ENCODE measurements at regions not wholly inside any gene's neighbourhood (a gene's known extent, or its start where the extent isn't known, plus 50 kb on each side); places are given as distances from the start of the nearest gene placed in this dataset.
A peak's percentile ranks its signal among the peaks of the same experiment; 100 is the strongest.

GRCh38 chr13:105121221-105121620 lies 1414.2 kb downstream of the EFNB2 start:
- H3K27me3 Mint-ChIP-seq = peaks cover 7 to 9% of the 10 kb centered on the region in 2 donors
- H3K27ac Mint-ChIP-seq = no peak overlapping the region
- DNase-seq (ENCODE audit: low spot score) (no peak), ATAC-seq (no peak)
- H3K4me3 Mint-ChIP-seq = no peak overlapping the region
- H3K36me3 Mint-ChIP-seq = no peaks in the 10 kb centered on the region
- H3K4me1 Mint-ChIP-seq (ENCODE audit: low read depth in 2 of 2) = no peaks in the 10 kb centered on the region
- H3K9me3 Mint-ChIP-seq = no peaks in the 10 kb centered on the region

GRCh38 chr13:105118426-105118985 lies 1417.0 kb downstream of the EFNB2 start:
- H3K9me3 Mint-ChIP-seq = no peaks in the 10 kb centered on the region
- ATAC-seq (no peak), DNase-seq (ENCODE audit: low spot score) (no peak)
- H3K4me3 Mint-ChIP-seq = no peak overlapping the region
- peaks cover 12 to 15% of the 10 kb centered on the region in 2 donors for H3K27me3 Mint-ChIP-seq
- no peaks in the 10 kb centered on the region for H3K36me3 Mint-ChIP-seq
- H3K27ac Mint-ChIP-seq = no peak overlapping the region
- no peaks in the 10 kb centered on the region for H3K4me1 Mint-ChIP-seq (ENCODE audit: low read depth in 2 of 2)

GRCh38 chr13:105116966-105117365 lies 1418.5 kb downstream of the EFNB2 start:
- H3K4me1 Mint-ChIP-seq (ENCODE audit: low read depth in 2 of 2) = no peaks in the 10 kb centered on the region

GRCh38 chr13:105112561-105112960 lies 1422.9 kb downstream of the EFNB2 start:
- Mint-ChIP-seq H3K4me1 (ENCODE audit: low read depth in 2 of 2) (no peaks in the 10 kb centered on the region), H3K9me3 (no peaks in the 10 kb centered on the region), H3K4me3 (no peak overlapping the region), H3K36me3 (no peaks in the 10 kb centered on the region), H3K27ac (no peak overlapping the region), H3K27me3 (peaks cover 5 to 8% of the 10 kb centered on the region in 2 donors)
- DNase-seq (ENCODE audit: low spot score) (no peak), ATAC-seq (no peak)

More at GRCh38 chr13:105116966-105117365, 1418.5 kb downstream of the EFNB2 start:
- no peaks in the 10 kb centered on the region for H3K36me3 Mint-ChIP-seq
- no peak overlapping the region for H3K27ac Mint-ChIP-seq
- H3K27me3 Mint-ChIP-seq = peaks cover 12 to 15% of the 10 kb centered on the region in 2 donors
- no peak for ATAC-seq
- DNase-seq (ENCODE audit: low spot score) = no peak
- no peaks in the 10 kb centered on the region for H3K9me3 Mint-ChIP-seq
- no peak overlapping the region for H3K4me3 Mint-ChIP-seq

GRCh38 chr13:105107781-105108180 lies 1427.7 kb downstream of the EFNB2 start:
- ATAC-seq (no peak), DNase-seq (ENCODE audit: low spot score) (no peak)
- H3K4me1 Mint-ChIP-seq (ENCODE audit: low read depth in 2 of 2) = no peaks in the 10 kb centered on the region
- no peak overlapping the region for H3K4me3 Mint-ChIP-seq
- no peaks in the 10 kb centered on the region for H3K27me3 Mint-ChIP-seq
- H3K9me3 Mint-ChIP-seq = no peaks in the 10 kb centered on the region
- no peak overlapping the region for H3K27ac Mint-ChIP-seq
- no peaks in the 10 kb centered on the region for H3K36me3 Mint-ChIP-seq

- H3K27me3 Mint-ChIP-seq = no peaks in the 10 kb centered on the region
- no peaks in the 10 kb centered on the region for H3K4me1 Mint-ChIP-seq (ENCODE audit: low read depth in 2 of 2)
- H3K27ac Mint-ChIP-seq = no peak overlapping the region
- ATAC-seq (no peak), DNase-seq (ENCODE audit: low spot score) (no peak)
- no peaks in the 10 kb centered on the region for H3K9me3 Mint-ChIP-seq
- no peaks in the 10 kb centered on the region for H3K36me3 Mint-ChIP-seq
- H3K4me3 Mint-ChIP-seq = no peak overlapping the region
Measured at GRCh38 chr13:105105471-105105870, 1430.0 kb downstream of the EFNB2 start.

- no peak overlapping the region for H3K27ac Mint-ChIP-seq
- peaks cover 0 to 7% of the 10 kb centered on the region in 2 donors for H3K27me3 Mint-ChIP-seq
- DNase-seq (ENCODE audit: low spot score) (no peak), ATAC-seq (no peak)
- H3K4me3 Mint-ChIP-seq = no peak overlapping the region
- H3K36me3 Mint-ChIP-seq = no peaks in the 10 kb centered on the region
- H3K9me3 Mint-ChIP-seq = peaks cover 2% of the 10 kb centered on the region
- no peaks in the 10 kb centered on the region for H3K4me1 Mint-ChIP-seq (ENCODE audit: low read depth in 2 of 2)
Measured at GRCh38 chr13:105097521-105097920, 1437.9 kb downstream of the EFNB2 start.

GRCh38 chr13:105089858-105090643 lies 1445.4 kb downstream of the EFNB2 start:
- Mint-ChIP-seq H3K27ac (no peak overlapping the region), H3K4me3 (no peak overlapping the region), H3K9me3 (peaks cover 2% of the 10 kb centered on the region), H3K4me1 (ENCODE audit: low read depth in 2 of 2) (no peaks in the 10 kb centered on the region), H3K36me3 (no peaks in the 10 kb centered on the region), H3K27me3 (peaks cover 0 to 5% of the 10 kb centered on the region in 2 donors)
- DNase-seq (ENCODE audit: low spot score) (no peak), ATAC-seq (no peak)

GRCh38 chr13:105087945-105088344 lies 1447.5 kb downstream of the EFNB2 start:
- no peak overlapping the region for H3K4me3 Mint-ChIP-seq
- H3K9me3 Mint-ChIP-seq = no peaks in the 10 kb centered on the region
- no peaks in the 10 kb centered on the region for H3K36me3 Mint-ChIP-seq
- no peak for DNase-seq (ENCODE audit: low spot score)
- no peaks in the 10 kb centered on the region for H3K4me1 Mint-ChIP-seq (ENCODE audit: low read depth in 2 of 2)
- H3K27me3 Mint-ChIP-seq = no peaks in the 10 kb centered on the region
- ATAC-seq = no peak
- H3K27ac Mint-ChIP-seq = no peak overlapping the region

- Mint-ChIP-seq H3K36me3 (no peaks in the 10 kb centered on the region), H3K27me3 (no peaks in the 10 kb centered on the region), H3K27ac (no peak overlapping the region), H3K4me1 (ENCODE audit: low read depth in 2 of 2) (no peaks in the 10 kb centered on the region), H3K4me3 (no peak overlapping the region), H3K9me3 (no peaks in the 10 kb centered on the region)
- ATAC-seq (no peak), DNase-seq (ENCODE audit: low spot score) (no peak)
Measured at GRCh38 chr13:105084931-105085330, 1450.5 kb downstream of the EFNB2 start.

- Mint-ChIP-seq H3K36me3 (no peaks in the 10 kb centered on the region), H3K4me1 (ENCODE audit: low read depth in 2 of 2) (no peaks in the 10 kb centered on the region), H3K9me3 (no peaks in the 10 kb centered on the region), H3K27ac (no peak overlapping the region), H3K27me3 (no peaks in the 10 kb centered on the region), H3K4me3 (no peak overlapping the region)
- DNase-seq (ENCODE audit: low spot score) (no peak), ATAC-seq (no peak)
Measured at GRCh38 chr13:105083992-105084391, 1451.5 kb downstream of the EFNB2 start.

GRCh38 chr13:105074755-105075154 lies 1460.7 kb downstream of the EFNB2 start:
- no peak for ATAC-seq

GRCh38 chr13:105073041-105073440 lies 1462.4 kb downstream of the EFNB2 start:
- H3K36me3 Mint-ChIP-seq = no peaks in the 10 kb centered on the region
- DNase-seq (ENCODE audit: low spot score) = no peak
- ATAC-seq = peak in 1 of 2 donors; percentile 32
- no peaks in the 10 kb centered on the region for H3K9me3 Mint-ChIP-seq
- no peak overlapping the region for H3K27ac Mint-ChIP-seq
- peaks cover 0 to 2% of the 10 kb centered on the region in 2 donors for H3K27me3 Mint-ChIP-seq
- H3K4me3 Mint-ChIP-seq = no peak overlapping the region
- H3K4me1 Mint-ChIP-seq (ENCODE audit: low read depth in 2 of 2) = peaks cover 0 to 3% of the 10 kb centered on the region in 2 donors

More at GRCh38 chr13:105074755-105075154, 1460.7 kb downstream of the EFNB2 start:
- Mint-ChIP-seq H3K27ac (no peak overlapping the region), H3K9me3 (no peaks in the 10 kb centered on the region), H3K4me3 (no peak overlapping the region), H3K27me3 (peaks cover 0 to 2% of the 10 kb centered on the region in 2 donors), H3K36me3 (no peaks in the 10 kb centered on the region), H3K4me1 (ENCODE audit: low read depth in 2 of 2) (peaks cover 0 to 3% of the 10 kb centered on the region in 2 donors)
- no peak for DNase-seq (ENCODE audit: low spot score)

GRCh38 chr13:105070452-105070851 lies 1465.0 kb downstream of the EFNB2 start:
- Mint-ChIP-seq H3K4me3 (no peak overlapping the region), H3K27ac (no peak overlapping the region), H3K9me3 (no peaks in the 10 kb centered on the region), H3K4me1 (ENCODE audit: low read depth in 2 of 2) (peaks cover 0 to 3% of the 10 kb centered on the region in 2 donors), H3K27me3 (no peaks in the 10 kb centered on the region), H3K36me3 (no peaks in the 10 kb centered on the region)
- DNase-seq (ENCODE audit: low spot score) (no peak), ATAC-seq (no peak)
